Tibial artery (tissue), 4 donors: ENCODE measurements at regions not wholly inside any gene's neighbourhood (a gene's known extent, or its start where the extent isn't known, plus 50 kb on each side); places are given as distances from the start of the nearest gene placed in this dataset.

ENCODE experiments used
- DNase-seq, 2 donors: peaks; one replicate each; pipeline ENCODE4 v3.0.0-alpha.2; 2019
- H3K27ac ChIP-seq, 2 donors: fragments of 200-600 bp; sonication (generic) in 1 of 2; 1 replicate in 1 of 2; 2 replicates in 1 of 2; pipeline ENCODE4 v1.5.1; 2018 to 2019; ENCODE audit warnings: mild to moderate bottlenecking in 1 of 2
- H3K27me3 ChIP-seq, 2 donors: fragments of 200-600 bp; sonication (generic) in 1 of 2; one replicate each; pipeline versions ENCODE4 v1.5.1 to v1.6.0; 2016 to 2019
- H3K36me3 ChIP-seq, 3 donors: fragments of 200-600 bp; sonication (generic) in 2 of 3; one replicate each; pipeline ENCODE4 v1.5.1; 2016 to 2019; ENCODE audit warnings: mild to moderate bottlenecking in 2 of 3
- H3K4me1 ChIP-seq, 4 donors: fragments of 200-600 bp; sonication (generic) in 2 of 4; 1 replicate in 3 of 4; 2 replicates in 1 of 4; pipeline ENCODE4 v1.5.1; 2016 to 2019
- H3K4me3 ChIP-seq, 2 donors: fragments of 200-600 bp; sonication (generic) in 1 of 2; 1 replicate in 1 of 2; 2 replicates in 1 of 2; pipeline ENCODE4 v1.5.1; 2018 to 2019; ENCODE audit warnings: mild to moderate bottlenecking in 2 of 2
- H3K9me3 ChIP-seq, 3 donors: fragments of 200-600 bp; sonication (generic) in 1 of 3; one replicate each; pipeline ENCODE4 v1.5.1; 2016 to 2019
- intact Hi-C: fragments of 100-400 bp; cut with DNase I; formaldehyde crosslinking; loops from one replicate; pipeline ENCODE4 v1.15.0; 2023; ENCODE audit warnings: low total_unique reads
- TF ChIP-seq, protein P1 (sequence below), 2 experiments: fragments of 200-600 bp in 1 of 2; fragments of 450-650 bp in 1 of 2; IDR thresholded peaks; one replicate each; pipeline ENCODE4 v1.5.1; 2017 to 2019; ENCODE audit warnings: antibody characterized with exemption in 2 of 2, mild to moderate bottlenecking in 1 of 2, moderate library complexity in 1 of 2

DNA sequence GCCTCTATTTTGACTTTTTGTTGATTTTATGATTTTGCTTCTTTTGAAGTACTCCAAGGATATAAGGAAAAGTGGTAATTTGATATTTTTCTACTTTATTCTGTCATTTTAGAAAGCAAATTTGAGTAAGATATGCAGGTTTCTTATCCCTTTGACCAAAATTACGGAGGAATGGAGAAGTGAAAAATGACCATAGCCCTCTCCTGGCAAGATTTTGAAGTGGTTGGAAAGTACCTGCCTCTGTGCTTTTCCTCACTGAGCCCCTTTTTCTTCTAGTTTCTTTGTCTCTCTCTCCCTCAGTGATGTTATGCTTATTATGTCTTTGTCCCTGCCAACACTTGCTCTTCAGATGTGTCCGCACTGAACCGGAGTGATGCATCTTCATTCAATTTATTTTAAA is 898.1 kb downstream of the EPHA4 start:
- intact Hi-C loops: no loop called here
- Histone ChIP-seq H3K4me3 (no peak overlapping the region), H3K27me3 (no peaks in the 10 kb centered on the region), H3K9me3 (no peaks in the 10 kb centered on the region), H3K27ac (no peak overlapping the region), H3K36me3 (no peaks in the 10 kb centered on the region), H3K4me1 (no peaks in the 10 kb centered on the region)
- TF ChIP-seq, protein P1, sequence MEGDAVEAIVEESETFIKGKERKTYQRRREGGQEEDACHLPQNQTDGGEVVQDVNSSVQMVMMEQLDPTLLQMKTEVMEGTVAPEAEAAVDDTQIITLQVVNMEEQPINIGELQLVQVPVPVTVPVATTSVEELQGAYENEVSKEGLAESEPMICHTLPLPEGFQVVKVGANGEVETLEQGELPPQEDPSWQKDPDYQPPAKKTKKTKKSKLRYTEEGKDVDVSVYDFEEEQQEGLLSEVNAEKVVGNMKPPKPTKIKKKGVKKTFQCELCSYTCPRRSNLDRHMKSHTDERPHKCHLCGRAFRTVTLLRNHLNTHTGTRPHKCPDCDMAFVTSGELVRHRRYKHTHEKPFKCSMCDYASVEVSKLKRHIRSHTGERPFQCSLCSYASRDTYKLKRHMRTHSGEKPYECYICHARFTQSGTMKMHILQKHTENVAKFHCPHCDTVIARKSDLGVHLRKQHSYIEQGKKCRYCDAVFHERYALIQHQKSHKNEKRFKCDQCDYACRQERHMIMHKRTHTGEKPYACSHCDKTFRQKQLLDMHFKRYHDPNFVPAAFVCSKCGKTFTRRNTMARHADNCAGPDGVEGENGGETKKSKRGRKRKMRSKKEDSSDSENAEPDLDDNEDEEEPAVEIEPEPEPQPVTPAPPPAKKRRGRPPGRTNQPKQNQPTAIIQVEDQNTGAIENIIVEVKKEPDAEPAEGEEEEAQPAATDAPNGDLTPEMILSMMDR (IDR thresholded peaks at IDR 0.05): no peak
- DNase-seq: no peak

DNA sequence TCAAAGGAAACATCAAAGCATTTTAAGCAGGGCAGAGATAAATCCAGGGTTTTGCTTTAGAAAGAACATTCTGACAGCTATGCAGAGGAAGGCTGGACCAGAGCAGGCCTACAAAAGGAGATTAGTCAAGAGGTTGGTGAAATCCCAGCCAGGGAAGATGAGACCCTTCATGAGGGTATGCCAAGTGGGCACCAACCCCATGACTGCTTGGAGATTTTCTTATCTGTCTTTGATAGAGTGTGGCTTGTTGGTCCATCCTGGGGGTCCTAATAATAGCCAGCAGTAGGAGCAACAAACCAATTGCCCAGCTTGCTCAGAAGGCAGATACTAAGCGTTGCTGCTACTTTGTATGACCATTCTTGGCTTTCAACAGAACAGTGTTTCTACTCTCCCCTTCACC is 895.4 kb downstream of the EPHA4 start:
- Histone ChIP-seq H3K27ac (no peak overlapping the region), H3K36me3 (no peaks in the 10 kb centered on the region), H3K9me3 (no peaks in the 10 kb centered on the region), H3K4me3 (no peak overlapping the region), H3K4me1 (no peaks in the 10 kb centered on the region), H3K27me3 (no peaks in the 10 kb centered on the region)
- TF ChIP-seq, protein P1 (IDR thresholded peaks at IDR 0.05): no peak
- intact Hi-C loops: no loop called here
- DNase-seq: no peak

GRCh38 chr2:220678943-220679342 is 893.2 kb downstream of the EPHA4 start:
- no peaks in the 10 kb centered on the region for H3K4me1 ChIP-seq
- intact Hi-C loops: no loop called here
- no peaks in the 10 kb centered on the region for H3K9me3 ChIP-seq
- DNase-seq: no peak
- no peak overlapping the region for H3K27ac ChIP-seq
- no peaks in the 10 kb centered on the region for H3K36me3 ChIP-seq
- TF ChIP-seq, protein P1 (IDR thresholded peaks at IDR 0.05): no peak
- H3K4me3 ChIP-seq: no peak overlapping the region
- H3K27me3 ChIP-seq: no peaks in the 10 kb centered on the region

- no peaks in the 10 kb centered on the region for H3K36me3 ChIP-seq
- H3K9me3 ChIP-seq: no peaks in the 10 kb centered on the region
- no peak overlapping the region for H3K4me3 ChIP-seq
- intact Hi-C loops: no loop called here
- TF ChIP-seq, protein P1 (IDR thresholded peaks at IDR 0.05): no peak
- no peaks in the 10 kb centered on the region for H3K4me1 ChIP-seq
- no peak for DNase-seq
- peaks cover 0 to 2% of the 10 kb centered on the region in 2 donors for H3K27me3 ChIP-seq
- no peak overlapping the region for H3K27ac ChIP-seq
Observed at GRCh38 chr2:220682616-220683015, 889.5 kb downstream of the EPHA4 start.

DNA sequence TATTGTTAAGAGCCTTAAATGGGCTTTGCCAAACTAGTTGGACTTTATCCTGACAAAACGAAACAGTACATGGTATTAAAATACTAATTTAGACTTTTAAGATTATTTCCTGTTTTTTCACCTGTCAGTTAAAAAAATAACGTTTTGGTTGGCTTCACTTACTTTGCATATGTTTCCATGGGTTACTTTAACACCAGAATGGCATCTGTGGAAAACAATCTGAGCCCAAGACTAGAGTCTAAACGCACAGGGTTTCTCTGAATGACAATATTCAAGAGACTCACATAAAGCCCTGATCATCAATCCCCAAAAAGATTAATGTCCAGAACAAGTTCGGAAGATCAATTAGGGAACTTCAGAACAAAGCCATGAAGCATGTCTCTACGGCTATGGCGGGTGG is 888.0 kb downstream of the EPHA4 start:
- Histone ChIP-seq H3K9me3 (no peaks in the 10 kb centered on the region), H3K4me3 (no peak overlapping the region), H3K4me1 (no peaks in the 10 kb centered on the region), H3K27me3 (peaks cover 0 to 2% of the 10 kb centered on the region in 2 donors), H3K36me3 (no peaks in the 10 kb centered on the region), H3K27ac (no peak overlapping the region)
- intact Hi-C loops: no loop called here
- TF ChIP-seq, protein P1 (IDR thresholded peaks at IDR 0.05): no peak
- DNase-seq: no peak

GRCh38 chr2:220687231-220687843 is 884.8 kb downstream of the EPHA4 start:
- peaks cover 0 to 2% of the 10 kb centered on the region in 2 donors for H3K27me3 ChIP-seq
- H3K36me3 ChIP-seq: no peaks in the 10 kb centered on the region
- DNase-seq: peak; percentile 76 to 79
- H3K9me3 ChIP-seq: no peaks in the 10 kb centered on the region
- H3K4me3 ChIP-seq: no peak overlapping the region
- no peak overlapping the region for H3K27ac ChIP-seq
- intact Hi-C loops: loop anchor here (2.0 kb wide), 1 partner anchor 885 kb away; the partner anchor contains the start of gene EPHA4
- TF ChIP-seq, protein P1 (IDR thresholded peaks at IDR 0.05): peak; percentile 85 to 89
- no peaks in the 10 kb centered on the region for H3K4me1 ChIP-seq
